CD4-positive, alpha-beta T cell (primary cell): ENCODE measurements at regions not wholly inside any gene's neighbourhood (a gene's known extent, or its start where the extent isn't known, plus 50 kb on each side); places are given as distances from the start of the nearest gene placed in this dataset.

ENCODE experiments used
- ATAC-seq: fragments of 200-7000 bp; cut with Tn5 transposase; one replicate; pipeline ENCODE4 v1.10.0; 2022; ENCODE audit warnings: mild to moderate bottlenecking; ENCODE audit not compliant: poor library complexity
- CTCF ChIA-PET: fragments of 350-600 bp; sonication (Branson Sonifier 250); formaldehyde crosslinking; loops from one replicate; lab custom pipeline; 2021; ENCODE audit warnings: antibody characterized with exemption, inconsistent platforms; lab: Charles Lee
- POLR2A ChIA-PET: fragments of 350-600 bp; sonication (Branson Sonifier 250); formaldehyde crosslinking; loops from one replicate; lab custom pipeline; 2021; ENCODE audit warnings: antibody characterized with exemption, inconsistent platforms; lab: Charles Lee
- DNase-seq, 14 experiments: peaks; one replicate each; pipeline ENCODE4 v3.0.0-alpha.2; 2013 to 2020; ENCODE audit warnings: mixed read lengths in 2 of 14
- H3K27ac ChIP-seq, 2 donors: one replicate each; pipeline versions ENCODE4 v1.5.1 to v1.7.0; 2013; ENCODE audit warnings: low read length in 2 of 2, low read depth in 1 of 2, mild to moderate bottlenecking in 1 of 2
- H3K27me3 ChIP-seq, 2 experiments: 1 replicate in 1 of 2; 2 replicates in 1 of 2; pipeline versions ENCODE4 v1.6.1 to v1.7.0; 2013; ENCODE audit warnings: low read length in 2 of 2, control low read depth in 1 of 2, mild to moderate bottlenecking in 1 of 2, moderate library complexity in 1 of 2; ENCODE audit not compliant: insufficient read depth in 2 of 2, control insufficient read depth in 1 of 2
- H3K36me3 ChIP-seq: one replicate; pipeline ENCODE4 v1.6.1; 2013; ENCODE audit warnings: low read length, control low read depth; ENCODE audit not compliant: insufficient read depth
- H3K4me1 ChIP-seq: one replicate; pipeline ENCODE4 v1.6.1; 2013; ENCODE audit warnings: low read length, control low read depth; ENCODE audit not compliant: insufficient read depth
- H3K4me3 ChIP-seq: one replicate; pipeline ENCODE4 v1.5.1; 2013; ENCODE audit warnings: mild to moderate bottlenecking, low read length, moderate library complexity
- H3K9me3 ChIP-seq, 2 experiments: 1 replicate in 1 of 2; 2 replicates in 1 of 2; pipeline versions ENCODE4 v1.6.1 to v1.7.0; 2013; ENCODE audit warnings: low read length in 2 of 2, mild to moderate bottlenecking in 2 of 2, control low read depth in 1 of 2, moderate library complexity in 1 of 2; ENCODE audit not compliant: control insufficient read depth in 1 of 2, insufficient read depth in 1 of 2
- H3K27ac Mint-ChIP-seq: one replicate; pipeline ENCODE4 v1.8.0; 2020; ENCODE audit warnings: mixed read lengths
- H3K27me3 Mint-ChIP-seq: one replicate; pipeline ENCODE4 v1.8.0; 2021; ENCODE audit warnings: mixed read lengths
- H3K36me3 Mint-ChIP-seq: one replicate; pipeline ENCODE4 v1.8.0; 2021; ENCODE audit warnings: low read depth, mixed read lengths
- H3K4me1 Mint-ChIP-seq: one replicate; pipeline ENCODE4 v1.8.0; 2021; ENCODE audit warnings: low read depth, mixed read lengths
- H3K4me3 Mint-ChIP-seq: one replicate; pipeline ENCODE4 v1.8.0; 2020; ENCODE audit warnings: mild to moderate bottlenecking, mixed read lengths
- H3K9me3 Mint-ChIP-seq: one replicate; pipeline ENCODE4 v1.8.0; 2020; ENCODE audit warnings: mixed read lengths
- intact Hi-C, 2 experiments: fragments of 100-400 bp; cut with DNase I in 1 of 2; cut with micrococcal nuclease in 1 of 2; formaldehyde crosslinking; loops; one replicate each; pipeline versions ENCODE4 v1.15.1 to v1.9.0; 2023 to 2025; cut with DNase I, micrococcal nuclease
- TF ChIP-seq, protein P1 (sequence below): fragments of 200-600 bp; IDR thresholded peaks from one replicate; pipeline ENCODE4 v1.8.0; 2022; ENCODE audit warnings: antibody characterized with exemption, mild to moderate bottlenecking

DNA sequence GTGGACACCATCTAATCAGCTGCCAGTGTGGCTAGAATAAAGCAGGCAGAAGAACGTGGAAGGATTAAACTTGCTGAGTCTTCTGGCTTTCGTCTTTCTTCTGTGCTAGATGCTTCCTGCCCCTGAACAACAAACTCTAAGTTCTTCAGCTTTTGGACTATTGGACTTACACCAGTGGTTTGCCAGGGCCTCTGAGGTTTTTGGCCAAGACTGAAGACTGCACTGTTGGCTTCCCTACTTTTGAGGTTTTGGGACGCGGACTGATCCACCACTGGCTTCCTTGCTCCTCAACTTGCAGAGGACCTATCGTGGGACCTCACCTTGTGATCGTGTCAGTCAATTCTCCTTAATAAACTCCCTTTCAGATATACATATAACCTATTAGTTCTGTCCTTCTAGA is 696.1 kb upstream of the NCAM2 start:
- intact Hi-C loops, result no loop called here

DNA sequence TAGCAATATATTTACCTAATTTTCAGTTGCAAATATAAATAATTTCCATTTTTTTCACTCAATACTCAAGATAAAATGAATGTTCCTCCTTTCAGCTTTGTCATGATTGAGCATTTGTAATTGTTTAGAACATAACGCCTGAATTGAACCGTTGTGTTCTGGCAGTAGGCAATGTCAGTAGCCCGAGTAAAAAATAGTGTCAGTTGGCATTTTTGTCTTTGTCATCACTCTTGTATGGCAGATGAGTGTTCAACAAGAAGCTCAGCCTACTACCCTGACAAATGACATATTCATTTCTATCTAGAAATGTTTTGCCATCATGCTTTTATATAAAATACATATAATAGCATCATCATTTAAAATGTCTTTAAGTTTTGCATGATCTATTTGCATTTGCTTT is 691.4 kb upstream of the NCAM2 start:
- Histone ChIP-seq H3K9me3 (peaks cover 0 to 4% of the 10 kb centered on the region in 2 experiments), H3K4me3 (no peak overlapping the region), H3K27me3 (no peaks in the 10 kb centered on the region), H3K4me1 (no peaks in the 10 kb centered on the region), H3K36me3 (no peaks in the 10 kb centered on the region), H3K27ac (no peak overlapping the region)
- no peak overlapping the region for H3K4me3 Mint-ChIP-seq
- no peak overlapping the region for H3K27ac Mint-ChIP-seq
- H3K4me1 Mint-ChIP-seq, result no peaks in the 10 kb centered on the region
- TF ChIP-seq, protein P1, sequence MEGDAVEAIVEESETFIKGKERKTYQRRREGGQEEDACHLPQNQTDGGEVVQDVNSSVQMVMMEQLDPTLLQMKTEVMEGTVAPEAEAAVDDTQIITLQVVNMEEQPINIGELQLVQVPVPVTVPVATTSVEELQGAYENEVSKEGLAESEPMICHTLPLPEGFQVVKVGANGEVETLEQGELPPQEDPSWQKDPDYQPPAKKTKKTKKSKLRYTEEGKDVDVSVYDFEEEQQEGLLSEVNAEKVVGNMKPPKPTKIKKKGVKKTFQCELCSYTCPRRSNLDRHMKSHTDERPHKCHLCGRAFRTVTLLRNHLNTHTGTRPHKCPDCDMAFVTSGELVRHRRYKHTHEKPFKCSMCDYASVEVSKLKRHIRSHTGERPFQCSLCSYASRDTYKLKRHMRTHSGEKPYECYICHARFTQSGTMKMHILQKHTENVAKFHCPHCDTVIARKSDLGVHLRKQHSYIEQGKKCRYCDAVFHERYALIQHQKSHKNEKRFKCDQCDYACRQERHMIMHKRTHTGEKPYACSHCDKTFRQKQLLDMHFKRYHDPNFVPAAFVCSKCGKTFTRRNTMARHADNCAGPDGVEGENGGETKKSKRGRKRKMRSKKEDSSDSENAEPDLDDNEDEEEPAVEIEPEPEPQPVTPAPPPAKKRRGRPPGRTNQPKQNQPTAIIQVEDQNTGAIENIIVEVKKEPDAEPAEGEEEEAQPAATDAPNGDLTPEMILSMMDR, result no peak
- peaks cover 7% of the 10 kb centered on the region for H3K9me3 Mint-ChIP-seq
- DNase-seq, result no peak
- H3K27me3 Mint-ChIP-seq, result no peaks in the 10 kb centered on the region
- POLR2A ChIA-PET, result no interaction called here
- no peaks in the 10 kb centered on the region for H3K36me3 Mint-ChIP-seq
- CTCF ChIA-PET, result no interaction called here
- no peak for ATAC-seq
- intact Hi-C loops, result no loop called here

More for the DNA sequence above, 696.1 kb upstream of the NCAM2 start:
- no peak overlapping the region for H3K27ac Mint-ChIP-seq
- no peaks in the 10 kb centered on the region for H3K4me1 Mint-ChIP-seq
- POLR2A ChIA-PET, result no interaction called here
- no peaks in the 10 kb centered on the region for H3K36me3 ChIP-seq
- peaks cover 7% of the 10 kb centered on the region for H3K9me3 Mint-ChIP-seq
- H3K36me3 Mint-ChIP-seq, result no peaks in the 10 kb centered on the region
- H3K4me3 Mint-ChIP-seq, result no peak overlapping the region
- no peaks in the 10 kb centered on the region for H3K27me3 ChIP-seq
- TF ChIP-seq, protein P1, result no peak
- H3K4me1 ChIP-seq, result no peaks in the 10 kb centered on the region
- CTCF ChIA-PET, result no interaction called here
- H3K27ac ChIP-seq, result no peak overlapping the region
- no peak for DNase-seq
- H3K27me3 Mint-ChIP-seq, result no peaks in the 10 kb centered on the region
- H3K4me3 ChIP-seq, result no peak overlapping the region
- no peak for ATAC-seq
- H3K9me3 ChIP-seq, result peaks cover 0 to 7% of the 10 kb centered on the region in 2 experiments

DNA sequence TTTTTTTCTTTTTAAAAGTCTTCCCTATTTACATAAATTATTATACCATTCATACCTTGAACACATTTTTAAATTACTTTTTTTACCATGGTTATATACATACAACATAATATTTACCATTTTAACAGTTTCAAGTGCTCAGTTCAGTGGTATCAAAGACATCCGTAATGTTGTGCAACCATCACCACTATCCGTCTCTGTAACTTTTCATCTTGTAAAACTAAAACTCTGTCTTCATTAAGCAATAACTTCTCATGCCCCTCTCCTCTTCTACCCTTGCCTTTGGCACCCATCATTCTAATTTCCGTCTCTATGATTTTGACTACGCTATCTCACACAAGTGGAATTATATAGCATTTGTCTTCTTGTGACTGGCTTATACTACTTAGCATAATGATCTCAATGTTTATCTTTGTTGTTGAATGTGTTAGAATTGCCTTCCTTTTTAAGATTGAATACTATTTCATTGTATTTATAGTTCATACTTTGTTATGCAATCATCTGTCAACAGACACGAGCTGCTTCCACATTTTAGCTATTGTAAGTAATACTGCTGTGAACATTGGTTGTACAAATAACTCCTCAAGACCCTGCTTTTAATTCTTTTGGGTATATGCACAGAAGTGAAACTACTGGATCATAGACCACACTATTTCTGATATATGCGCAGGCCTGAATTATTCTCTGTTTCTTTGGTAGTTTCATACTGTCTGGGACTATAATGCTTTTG is 689.5 kb upstream of the NCAM2 start:
- no peaks in the 10 kb centered on the region for H3K27me3 ChIP-seq
- Mint-ChIP-seq H3K9me3 (peaks cover 3% of the 10 kb centered on the region), H3K4me3 (no peak overlapping the region), H3K27me3 (no peaks in the 10 kb centered on the region), H3K27ac (no peak overlapping the region), H3K4me1 (no peaks in the 10 kb centered on the region), H3K36me3 (no peaks in the 10 kb centered on the region)
- no peak overlapping the region for H3K4me3 ChIP-seq
- CTCF ChIA-PET, result interaction anchor here (0.6 kb wide), 1 partner anchor 52 kb away, joined by 3 read pairs; no protein-coding TSS in a partner anchor
- intact Hi-C loops, result no loop called here
- H3K9me3 ChIP-seq, result no peaks in the 10 kb centered on the region
- POLR2A ChIA-PET, result no interaction called here
- H3K36me3 ChIP-seq, result no peaks in the 10 kb centered on the region
- ATAC-seq (no peak), DNase-seq (no peak)
- no peak overlapping the region for H3K27ac ChIP-seq
- no peaks in the 10 kb centered on the region for H3K4me1 ChIP-seq
- TF ChIP-seq, protein P1, result no peak
